DOHH2 (cell line): ENCODE measurements at regions not wholly inside any gene's neighbourhood (a gene's known extent, or its start where the extent isn't known, plus 50 kb on each side); places are given as distances from the start of the nearest gene placed in this dataset.

Experiments
- CTCF ChIP-seq: fragments of 200-600 bp; sonication (generic); IDR thresholded peaks from one replicate; pipeline ENCODE4 v1.5.1; 2014; ENCODE audit warnings: antibody characterized with exemption, mild to moderate bottlenecking, low read depth, low read length; ENCODE audit not compliant: poor library complexity, severe bottlenecking
- EZH2phosphoT487 ChIP-seq: fragments of 200-600 bp; sonication (generic); IDR thresholded peaks from 2 replicates; pipeline ENCODE4 v1.6.1; 2017; ENCODE audit warnings: borderline replicate concordance, mild to moderate bottlenecking, antibody characterized with exemption, low read length, moderate library complexity, mixed read lengths

GRCh38 chr7:80294346-80294745 lies 159.7 kb downstream of the GNAI1 start:
- TF ChIP-seq CTCF: no peak
- no peak for TF ChIP-seq EZH2phosphoT487
